ENCODE measurements at regions not wholly inside any gene's neighbourhood (a gene's known extent, or its start where the extent isn't known, plus 50 kb on each side); places are given as distances from the start of the nearest gene placed in this dataset.

GRCh38 chr1:34657266-34657665, 97.6 kb upstream of the GJB5 start:
- Mint-ChIP-seq H3K27ac (no peak overlapping the region), H3K36me3 (no peaks in the 10 kb centered on the region), H3K9me3 (peaks cover 0 to 3% (median 0%) of the 10 kb centered on the region in 7 donors), H3K27me3 (ENCODE audit: low read depth in 3 of 3) (peaks cover 8 to 10% (median 8%) of the 10 kb centered on the region in 3 donors), H3K4me3 (no peak overlapping the region), H3K4me1 (peaks cover 5% of the 10 kb centered on the region)
- no peaks in the 10 kb centered on the region for H3K79me2 ChIP-seq (ENCODE audit: insufficient read depth, low read length)
- H3K9me3 ChIP-seq (replicated peaks in 1 of 2; ENCODE audit: control insufficient read depth in 1 of 2, insufficient read depth in 1 of 2, low read length in 2 of 2), result no peaks in the 10 kb centered on the region
- no peak overlapping the region for H3K4me3 ChIP-seq (replicated peaks in 1 of 3; ENCODE audit: low read depth in 2 of 3, low read length in 3 of 3)
- no peak for DNase-seq
- H3K4me2 ChIP-seq (replicated peaks; ENCODE audit: extremely low read depth, low read length, poor library complexity, severe bottlenecking), result no peak overlapping the region
- TF ChIP-seq CTCF (IDR thresholded peaks at IDR 0.05), result no peak
- no peak overlapping the region for H3K27ac ChIP-seq (ENCODE audit: low read depth in 1 of 2, low read length in 2 of 2)
- H2AFZ ChIP-seq (ENCODE audit: insufficient read depth, low read depth, low read length, poor library complexity, severe bottlenecking), result no peak overlapping the region
- no peaks in the 10 kb centered on the region for H3K36me3 ChIP-seq (replicated peaks in 1 of 2; ENCODE audit: control insufficient read depth in 1 of 2, insufficient read depth in 2 of 2, low read length in 2 of 2)
- no peaks in the 10 kb centered on the region for H4K20me1 ChIP-seq (ENCODE audit: insufficient read depth, low read length)
- no peak overlapping the region for H3K9ac ChIP-seq (ENCODE audit: insufficient read depth, low read length, poor library complexity, severe bottlenecking)
- H3K4me1 ChIP-seq (ENCODE audit: control insufficient read depth in 1 of 2, insufficient read depth in 2 of 2, low read length in 2 of 2), result peaks cover 10 to 12% of the 10 kb centered on the region in 2 donors
- intact Hi-C loops (cut with micrococcal nuclease), result no loop called here
- no peaks in the 10 kb centered on the region for H3K27me3 ChIP-seq (ENCODE audit: control insufficient read depth in 2 of 2, insufficient read depth in 2 of 2, low read length in 2 of 2)

- Histone ChIP-seq H3K36me3 (replicated peaks in 1 of 2; ENCODE audit: control insufficient read depth in 1 of 2, insufficient read depth in 2 of 2, low read length in 2 of 2) (no peaks in the 10 kb centered on the region), H3K4me3 (replicated peaks in 1 of 3; ENCODE audit: low read depth in 2 of 3, low read length in 3 of 3) (no peak overlapping the region), H3K27me3 (ENCODE audit: control insufficient read depth in 2 of 2, insufficient read depth in 2 of 2, low read length in 2 of 2) (no peaks in the 10 kb centered on the region), H3K9me3 (replicated peaks in 1 of 2; ENCODE audit: control insufficient read depth in 1 of 2, insufficient read depth in 1 of 2, low read length in 2 of 2) (no peaks in the 10 kb centered on the region), H3K27ac (ENCODE audit: low read depth in 1 of 2, low read length in 2 of 2) (no peak overlapping the region), H2AFZ (ENCODE audit: insufficient read depth, low read depth, low read length, poor library complexity, severe bottlenecking) (no peak overlapping the region), H3K9ac (ENCODE audit: insufficient read depth, low read length, poor library complexity, severe bottlenecking) (no peak overlapping the region), H3K4me2 (replicated peaks; ENCODE audit: extremely low read depth, low read length, poor library complexity, severe bottlenecking) (no peak overlapping the region), H3K4me1 (ENCODE audit: control insufficient read depth in 1 of 2, insufficient read depth in 2 of 2, low read length in 2 of 2) (peaks cover 10 to 12% of the 10 kb centered on the region in 2 donors), H3K79me2 (ENCODE audit: insufficient read depth, low read length) (no peaks in the 10 kb centered on the region), H4K20me1 (ENCODE audit: insufficient read depth, low read length) (no peaks in the 10 kb centered on the region)
- intact Hi-C loops (cut with micrococcal nuclease), result no loop called here
- TF ChIP-seq CTCF (IDR thresholded peaks at IDR 0.05), result no peak
- WGBS (ENCODE audit: insufficient coverage), result 100% methylated on average over 1 of the region's 2 CpGs
- Mint-ChIP-seq H3K9me3 (peaks cover 0 to 3% (median 0%) of the 10 kb centered on the region in 7 donors), H3K4me1 (peaks cover 5% of the 10 kb centered on the region), H3K36me3 (no peaks in the 10 kb centered on the region), H3K27ac (no peak overlapping the region), H3K4me3 (no peak overlapping the region), H3K27me3 (ENCODE audit: low read depth in 3 of 3) (peaks cover 6 to 10% (median 7%) of the 10 kb centered on the region in 3 donors)
- no peak for DNase-seq
Measured at GRCh38 chr1:34657849-34658248, 97.0 kb upstream of the GJB5 start.
